Loucy (cell line): ENCODE measurements at regions not wholly inside any gene's neighbourhood (a gene's known extent, or its start where the extent isn't known, plus 50 kb on each side); places are given as distances from the start of the nearest gene placed in this dataset.

Source experiments
- H2AFZ ChIP-seq: fragments of 200-600 bp; sonication (generic); 2 replicates; pipeline ENCODE4 v1.6.0; 2016; ENCODE audit warnings: antibody characterized with exemption, mild to moderate bottlenecking, low read length, moderate library complexity
- H3F3A ChIP-seq: fragments of 200-600 bp; 2 replicates; pipeline ENCODE4 v1.6.0; 2016; ENCODE audit warnings: antibody characterized with exemption, low read depth, mild to moderate bottlenecking
- H3K27me3 ChIP-seq: fragments of 200-600 bp; sonication (generic); 2 replicates; pipeline ENCODE4 v1.6.1; 2014; ENCODE audit warnings: low read length, mild to moderate bottlenecking; ENCODE audit not compliant: insufficient read depth, poor library complexity, severe bottlenecking
- H3K36me3 ChIP-seq: fragments of 200-600 bp; sonication (generic); 2 replicates; pipeline ENCODE4 v1.6.1; 2016; ENCODE audit warnings: low read length; ENCODE audit not compliant: insufficient read depth
- H3K4me1 ChIP-seq: fragments of 200-600 bp; sonication (generic); 2 replicates; pipeline ENCODE4 v1.5.1; 2014; ENCODE audit warnings: low read length, mild to moderate bottlenecking; ENCODE audit not compliant: insufficient read depth, poor library complexity, severe bottlenecking
- H3K4me2 ChIP-seq: fragments of 200-600 bp; sonication (generic); 2 replicates; pipeline ENCODE4 v1.6.0; 2014; ENCODE audit warnings: antibody characterized with exemption, low read length, low read depth, mild to moderate bottlenecking; ENCODE audit not compliant: poor library complexity, severe bottlenecking
- H3K4me3 ChIP-seq: fragments of 200-600 bp; sonication (generic); 2 replicates; pipeline ENCODE4 v1.5.1; 2014; ENCODE audit warnings: low read length, mild to moderate bottlenecking, mixed read lengths; ENCODE audit not compliant: poor library complexity, severe bottlenecking
- H3K79me2 ChIP-seq: fragments of 200-600 bp; sonication (generic); 2 replicates; pipeline ENCODE4 v1.6.1; 2014; ENCODE audit warnings: low read length; ENCODE audit not compliant: insufficient read depth
- H3K9ac ChIP-seq: fragments of 200-600 bp; sonication (generic); 2 replicates; pipeline ENCODE4 v1.6.0; 2014; ENCODE audit warnings: mild to moderate bottlenecking, low read depth, low read length, moderate library complexity; ENCODE audit not compliant: poor library complexity, severe bottlenecking
- H3K9me2 ChIP-seq: fragments of 200-600 bp; sonication (generic); replicated peaks from 2 replicates; pipeline ENCODE4 v1.6.1; 2016; ENCODE audit warnings: low read depth, low read length, mixed read lengths
- H3K9me3 ChIP-seq: fragments of 200-600 bp; sonication (generic); 2 replicates; pipeline ENCODE4 v1.6.1; 2014; ENCODE audit warnings: mild to moderate bottlenecking, antibody characterized with exemption, low read length, low read depth; ENCODE audit not compliant: insufficient read depth
- H4K20me1 ChIP-seq: fragments of 200-600 bp; sonication (generic); 2 replicates; pipeline ENCODE4 v1.6.0; 2014; ENCODE audit warnings: antibody characterized with exemption, low read length, mild to moderate bottlenecking; ENCODE audit not compliant: insufficient read depth, poor library complexity, severe bottlenecking
- EZH2phosphoT487 ChIP-seq: fragments of 200-600 bp; IDR thresholded peaks from 2 replicates; pipeline ENCODE4 v1.6.1; 2018; ENCODE audit warnings: antibody characterized with exemption, mild to moderate bottlenecking, moderate library complexity, borderline replicate concordance
- TF ChIP-seq, protein P1 (sequence below): fragments of 200-600 bp; sonication (generic); conservative IDR thresholded peaks from 2 replicates; pipeline ENCODE4 v1.5.1; 2014; ENCODE audit warnings: mild to moderate bottlenecking, antibody characterized with exemption, low read length

DNA sequence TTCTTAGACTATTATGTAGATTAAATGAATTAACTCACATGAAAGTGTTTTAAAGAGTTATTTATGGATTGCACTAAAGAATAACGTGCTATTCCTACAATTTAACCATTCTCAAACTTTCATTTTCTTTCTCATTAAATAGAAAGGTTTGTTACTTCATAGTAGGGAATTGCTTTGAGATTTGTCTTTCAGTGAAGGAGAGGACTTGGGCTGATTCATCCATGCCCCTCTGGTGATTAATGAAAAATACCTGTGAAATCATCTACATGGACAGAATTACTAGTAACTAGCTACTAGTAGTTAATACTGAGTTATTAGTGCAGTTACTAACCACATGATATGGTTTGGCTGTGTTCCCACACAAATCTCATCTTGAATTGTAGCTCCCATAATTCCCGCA is 275.8 kb upstream of the CDH20 start:
- H4K20me1 ChIP-seq: no peaks in the 10 kb centered on the region
- H2AFZ ChIP-seq: no peak overlapping the region
- H3K4me1 ChIP-seq: no peaks in the 10 kb centered on the region
- no peaks in the 10 kb centered on the region for H3K79me2 ChIP-seq
- TF ChIP-seq EZH2phosphoT487: no peak
- TF ChIP-seq, protein P1, sequence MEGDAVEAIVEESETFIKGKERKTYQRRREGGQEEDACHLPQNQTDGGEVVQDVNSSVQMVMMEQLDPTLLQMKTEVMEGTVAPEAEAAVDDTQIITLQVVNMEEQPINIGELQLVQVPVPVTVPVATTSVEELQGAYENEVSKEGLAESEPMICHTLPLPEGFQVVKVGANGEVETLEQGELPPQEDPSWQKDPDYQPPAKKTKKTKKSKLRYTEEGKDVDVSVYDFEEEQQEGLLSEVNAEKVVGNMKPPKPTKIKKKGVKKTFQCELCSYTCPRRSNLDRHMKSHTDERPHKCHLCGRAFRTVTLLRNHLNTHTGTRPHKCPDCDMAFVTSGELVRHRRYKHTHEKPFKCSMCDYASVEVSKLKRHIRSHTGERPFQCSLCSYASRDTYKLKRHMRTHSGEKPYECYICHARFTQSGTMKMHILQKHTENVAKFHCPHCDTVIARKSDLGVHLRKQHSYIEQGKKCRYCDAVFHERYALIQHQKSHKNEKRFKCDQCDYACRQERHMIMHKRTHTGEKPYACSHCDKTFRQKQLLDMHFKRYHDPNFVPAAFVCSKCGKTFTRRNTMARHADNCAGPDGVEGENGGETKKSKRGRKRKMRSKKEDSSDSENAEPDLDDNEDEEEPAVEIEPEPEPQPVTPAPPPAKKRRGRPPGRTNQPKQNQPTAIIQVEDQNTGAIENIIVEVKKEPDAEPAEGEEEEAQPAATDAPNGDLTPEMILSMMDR: no peak
- H3K4me3 ChIP-seq: no peak overlapping the region
- H3K27me3 ChIP-seq: no peaks in the 10 kb centered on the region
- H3K36me3 ChIP-seq: no peaks in the 10 kb centered on the region
- no peaks in the 10 kb centered on the region for H3K9me3 ChIP-seq
- H3K4me2 ChIP-seq: no peak overlapping the region
- H3K9ac ChIP-seq: no peak overlapping the region
- no peaks in the 10 kb centered on the region for H3F3A ChIP-seq
- no peaks in the 10 kb centered on the region for H3K9me2 ChIP-seq

DNA sequence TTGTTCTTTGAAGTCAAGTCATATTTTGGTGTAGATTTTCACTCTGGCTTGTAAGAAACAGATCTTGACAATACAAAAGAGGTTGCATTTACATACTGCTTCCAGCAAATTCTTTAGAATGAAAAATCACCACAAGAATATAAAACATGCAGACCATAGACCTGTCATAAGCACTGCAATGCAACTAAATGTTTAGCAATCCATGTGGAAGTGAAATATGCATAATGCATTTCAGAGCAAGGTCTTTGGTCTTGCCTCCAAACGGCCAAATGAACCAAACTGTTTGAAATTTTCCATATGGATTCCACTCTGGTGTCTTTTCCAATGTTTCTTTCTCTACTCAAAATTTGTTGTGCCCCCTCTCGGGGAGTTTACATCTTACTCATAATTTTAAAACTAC is 271.0 kb upstream of the CDH20 start:
- Histone ChIP-seq H3F3A (no peaks in the 10 kb centered on the region), H3K4me2 (no peak overlapping the region), H3K9me2 (no peaks in the 10 kb centered on the region), H3K9me3 (no peaks in the 10 kb centered on the region), H3K79me2 (no peaks in the 10 kb centered on the region), H2AFZ (no peak overlapping the region), H3K36me3 (no peaks in the 10 kb centered on the region), H3K27me3 (no peaks in the 10 kb centered on the region), H4K20me1 (no peaks in the 10 kb centered on the region), H3K4me1 (no peaks in the 10 kb centered on the region), H3K9ac (no peak overlapping the region), H3K4me3 (no peak overlapping the region)
- TF ChIP-seq EZH2phosphoT487: no peak
- TF ChIP-seq, protein P1: no peak

GRCh38 chr18:61064911-61065310 is 268.3 kb upstream of the CDH20 start:
- Histone ChIP-seq H3K4me1 (no peaks in the 10 kb centered on the region), H4K20me1 (no peaks in the 10 kb centered on the region), H2AFZ (no peak overlapping the region), H3K79me2 (no peaks in the 10 kb centered on the region), H3K9me3 (no peaks in the 10 kb centered on the region), H3K36me3 (no peaks in the 10 kb centered on the region), H3K9ac (no peak overlapping the region), H3F3A (no peaks in the 10 kb centered on the region), H3K9me2 (no peaks in the 10 kb centered on the region), H3K4me2 (no peak overlapping the region), H3K4me3 (no peak overlapping the region), H3K27me3 (no peaks in the 10 kb centered on the region)
- TF ChIP-seq EZH2phosphoT487: no peak
- TF ChIP-seq, protein P1: no peak
